Endothelial cell of umbilical vein (primary cell): ENCODE measurements at regions not wholly inside any gene's neighbourhood (a gene's known extent, or its start where the extent isn't known, plus 50 kb on each side); places are given as distances from the start of the nearest gene placed in this dataset.

Experiments used
- BruUV-seq: library from RNA; stranded (reverse); fragments of 400-500 nt; replicated peaks from 2 replicates; lab custom pipeline; 2021; lab: Mats Ljungman, UMichigan
- CTCF ChIA-PET: fragments of 300-600, 350-600 bp; sonication (Branson Sonifier 250); formaldehyde crosslinking; loops from one replicate; lab custom pipeline; 2021; ENCODE audit warnings: antibody characterized with exemption, inconsistent platforms; lab: Charles Lee
- POLR2A ChIA-PET: fragments of 300-600, 350-600 bp; sonication (Branson Sonifier 250); formaldehyde crosslinking; loops from one replicate; lab custom pipeline; 2021; ENCODE audit warnings: antibody characterized with exemption, inconsistent platforms; lab: Charles Lee
- DNase-seq: peaks from one replicate; pipeline ENCODE4 v3.0.0-alpha.2; 2011; ENCODE audit warnings: low read depth, low spot score
- FAIRE-seq: peaks from 2 replicates; lab custom pipeline; 2011; peaks lifted over from hg19 to GRCh38; lab: Jason Lieb, UNC
- H2AFZ ChIP-seq: 2 replicates; pipeline ENCODE4 v1.6.0; 2012; ENCODE audit warnings: low read depth, low read length, control low read depth, inconsistent platforms
- H3K27ac ChIP-seq: 2 replicates; pipeline ENCODE4 v1.5.1; 2011; ENCODE audit warnings: low read depth, mild to moderate bottlenecking, control low read depth, low read length, moderate library complexity; ENCODE audit not compliant: insufficient read depth
- H3K27me3 ChIP-seq, 2 experiments: 2 replicates each; pipeline versions ENCODE4 v1.6.0 to v1.6.1; 2011; ENCODE audit warnings: low read length in 2 of 2, mixed read lengths in 1 of 2; ENCODE audit not compliant: control insufficient read depth in 2 of 2, insufficient read depth in 2 of 2
- H3K36me3 ChIP-seq, 2 experiments: 2 replicates in 1 of 2; 3 replicates in 1 of 2; pipeline ENCODE4 v1.5.1; 2011; ENCODE audit warnings: low read length in 2 of 2, mild to moderate bottlenecking in 1 of 2, moderate library complexity in 1 of 2; ENCODE audit not compliant: control insufficient read depth in 2 of 2, insufficient read depth in 2 of 2; ENCODE audit errors: extremely low read depth in 1 of 2
- H3K4me1 ChIP-seq: 3 replicates; pipeline ENCODE4 v1.5.1; 2011; ENCODE audit warnings: mild to moderate bottlenecking, low read length; ENCODE audit not compliant: control insufficient read depth, insufficient read depth; ENCODE audit errors: extremely low read depth
- H3K4me2 ChIP-seq: 2 replicates; pipeline ENCODE4 v1.6.1; 2011; ENCODE audit warnings: low read length, control low read depth, mixed read lengths; ENCODE audit not compliant: insufficient read depth
- H3K4me3 ChIP-seq, 3 experiments: fragments of 200-600 bp in 1 of 3; sonication (generic), shearing (Covaris generic) in 1 of 3; replicated peaks in 1 of 3; 2 replicates each; pipeline ENCODE4 v1.5.1; 2011 to 2016; ENCODE audit warnings: control low read depth in 3 of 3, low read length in 3 of 3, mild to moderate bottlenecking in 2 of 3, inconsistent platforms in 1 of 3, low read depth in 1 of 3, moderate library complexity in 1 of 3; ENCODE audit not compliant: insufficient read depth in 1 of 3
- H3K79me2 ChIP-seq: 2 replicates; pipeline ENCODE4 v1.6.0; 2012; ENCODE audit warnings: low read length, inconsistent platforms; ENCODE audit not compliant: control insufficient read depth, insufficient read depth
- H3K9ac ChIP-seq: replicated peaks from 2 replicates; pipeline ENCODE3; 2011; ENCODE audit warnings: low read length, control low read depth; ENCODE audit not compliant: insufficient read depth; ENCODE audit errors: extremely low read depth
- H3K9me1 ChIP-seq: replicated peaks from 3 replicates; pipeline ENCODE4 v1.6.0; 2011; ENCODE audit warnings: mild to moderate bottlenecking, low read length; ENCODE audit not compliant: control insufficient read depth, insufficient read depth; ENCODE audit errors: extremely low read depth
- H3K9me3 ChIP-seq: replicated peaks from 2 replicates; pipeline ENCODE4 v1.5.1; 2012; ENCODE audit warnings: low read length, inconsistent platforms; ENCODE audit not compliant: control insufficient read depth, insufficient read depth
- H4K20me1 ChIP-seq: replicated peaks from 2 replicates; pipeline ENCODE3; 2011; ENCODE audit warnings: mild to moderate bottlenecking, low read length; ENCODE audit not compliant: control insufficient read depth, insufficient read depth; ENCODE audit errors: extremely low read depth
- EZH2 ChIP-seq: IDR thresholded peaks from 2 replicates; pipeline ENCODE4 v1.6.1; 2012; ENCODE audit warnings: borderline replicate concordance, low read depth, mild to moderate bottlenecking, moderate library complexity, low read length, inconsistent platforms; ENCODE audit not compliant: severe bottlenecking
- FOS ChIP-seq: IDR thresholded peaks from 2 replicates; pipeline ENCODE4 v1.6.1; 2011; ENCODE audit warnings: mild to moderate bottlenecking, low read length, moderate library complexity, borderline replicate concordance; ENCODE audit not compliant: insufficient read depth
- GATA2 ChIP-seq: IDR thresholded peaks from 2 replicates; pipeline ENCODE4 v1.7.0; 2011; ENCODE audit warnings: low read depth, mild to moderate bottlenecking, moderate library complexity, mixed read lengths, low read length; ENCODE audit not compliant: insufficient read length, insufficient read depth
- JUN ChIP-seq: IDR thresholded peaks from 2 replicates; pipeline ENCODE4 v1.6.1; 2011; ENCODE audit warnings: borderline replicate concordance, low read depth; ENCODE audit not compliant: insufficient read length, insufficient read depth
- MAX ChIP-seq: IDR thresholded peaks from 2 replicates; pipeline ENCODE4 v1.6.1; 2011; ENCODE audit not compliant: insufficient read depth, insufficient read length
- MYC ChIP-seq: IDR thresholded peaks from one replicate; pipeline ENCODE4 v1.6.1; 2011; ENCODE audit warnings: mild to moderate bottlenecking, low read depth, low read length
- POLR2A ChIP-seq: IDR thresholded peaks from 2 replicates; pipeline ENCODE4 v1.6.1; 2012; ENCODE audit warnings: low read depth, mild to moderate bottlenecking, control low read depth, low read length
- POLR2AphosphoS5 ChIP-seq: IDR thresholded peaks from 2 replicates; pipeline ENCODE4 v1.6.1; 2012; ENCODE audit warnings: low read depth, mild to moderate bottlenecking, control low read depth, low read length, moderate library complexity; ENCODE audit not compliant: insufficient read depth
- dilution Hi-C: fragments of 300-500 bp; cut with MboI; formaldehyde crosslinking; loops from one replicate; pipeline ENCODE4 v1.15.0; 2019; ENCODE audit warnings: low sequenced_read_pairs; ENCODE audit not compliant: extremely low pct_ligation_motif_present
- intact Hi-C: fragments of 100-400 bp; cut with micrococcal nuclease; formaldehyde crosslinking; loops from one replicate; pipeline ENCODE4 v1.10.0; 2022
- TF ChIP-seq, protein P1 (sequence below), 2 donors: IDR thresholded peaks; 1 replicate in 1 of 2; 2 replicates in 1 of 2; pipeline ENCODE4 v1.5.1; 2011; ENCODE audit warnings: low read length in 2 of 2, mild to moderate bottlenecking in 2 of 2, moderate library complexity in 2 of 2, control low read depth in 1 of 2, inconsistent platforms in 1 of 2, low read depth in 1 of 2; ENCODE audit not compliant: insufficient read depth in 1 of 2; ENCODE audit errors: extremely low read depth in 1 of 2

DNA sequence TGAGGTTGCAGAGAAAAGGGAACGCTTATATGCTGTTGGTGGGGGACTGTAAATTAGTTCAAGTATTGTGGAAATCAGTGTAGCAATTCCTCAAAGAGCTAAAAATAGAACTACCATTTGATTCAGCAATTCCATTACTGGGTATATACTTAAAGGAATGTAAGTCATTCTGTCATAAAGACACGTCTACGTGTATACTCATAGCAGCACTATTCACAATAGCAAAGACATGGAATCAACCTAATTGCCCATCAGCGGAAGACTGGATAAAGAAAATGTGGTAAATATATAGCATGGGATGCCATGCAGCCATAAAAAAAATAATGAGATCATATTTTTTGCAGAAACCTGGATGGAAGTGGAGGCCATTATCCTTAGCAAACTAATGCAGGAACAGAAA lies 100.0 kb upstream of the NPSR1 start:
- POLR2A ChIA-PET = no interaction called here
- Histone ChIP-seq H2AFZ (no peak overlapping the region), H3K27me3 (no peaks in the 10 kb centered on the region), H3K4me1 (no peaks in the 10 kb centered on the region), H3K4me3 (no peak overlapping the region), H4K20me1 (no peaks in the 10 kb centered on the region), H3K9me1 (no peaks in the 10 kb centered on the region), H3K79me2 (no peaks in the 10 kb centered on the region), H3K4me2 (no peak overlapping the region), H3K36me3 (no peaks in the 10 kb centered on the region), H3K9ac (no peak overlapping the region), H3K9me3 (no peaks in the 10 kb centered on the region), H3K27ac (no peak overlapping the region)
- intact Hi-C loops = no loop called here
- no peak for DNase-seq
- no peak for FAIRE-seq
- dilution Hi-C loops = no loop called here
- TF ChIP-seq GATA2 (no peak), MYC (no peak), EZH2 (no peak), FOS (no peak), POLR2A (no peak), JUN (no peak), MAX (no peak), POLR2AphosphoS5 (no peak)
- TF ChIP-seq, protein P1, sequence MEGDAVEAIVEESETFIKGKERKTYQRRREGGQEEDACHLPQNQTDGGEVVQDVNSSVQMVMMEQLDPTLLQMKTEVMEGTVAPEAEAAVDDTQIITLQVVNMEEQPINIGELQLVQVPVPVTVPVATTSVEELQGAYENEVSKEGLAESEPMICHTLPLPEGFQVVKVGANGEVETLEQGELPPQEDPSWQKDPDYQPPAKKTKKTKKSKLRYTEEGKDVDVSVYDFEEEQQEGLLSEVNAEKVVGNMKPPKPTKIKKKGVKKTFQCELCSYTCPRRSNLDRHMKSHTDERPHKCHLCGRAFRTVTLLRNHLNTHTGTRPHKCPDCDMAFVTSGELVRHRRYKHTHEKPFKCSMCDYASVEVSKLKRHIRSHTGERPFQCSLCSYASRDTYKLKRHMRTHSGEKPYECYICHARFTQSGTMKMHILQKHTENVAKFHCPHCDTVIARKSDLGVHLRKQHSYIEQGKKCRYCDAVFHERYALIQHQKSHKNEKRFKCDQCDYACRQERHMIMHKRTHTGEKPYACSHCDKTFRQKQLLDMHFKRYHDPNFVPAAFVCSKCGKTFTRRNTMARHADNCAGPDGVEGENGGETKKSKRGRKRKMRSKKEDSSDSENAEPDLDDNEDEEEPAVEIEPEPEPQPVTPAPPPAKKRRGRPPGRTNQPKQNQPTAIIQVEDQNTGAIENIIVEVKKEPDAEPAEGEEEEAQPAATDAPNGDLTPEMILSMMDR (IDR thresholded peaks at IDR 0.05; ENCODE audit: extremely low read depth in 1 of 2, insufficient read depth in 1 of 2, low read depth in 1 of 2, low read length in 2 of 2) = no peak
- CTCF ChIA-PET = no interaction called here
- no TSS peak for BruUV-seq
